ENCODE measurements at regions not wholly inside any gene's neighbourhood (a gene's known extent, or its start where the extent isn't known, plus 50 kb on each side); places are given as distances from the start of the nearest gene placed in this dataset.

GRCh38 chr19:32138416-32138815 is 207.0 kb upstream of the ZNF507 start:
- DNase-seq, result no peak

DNA sequence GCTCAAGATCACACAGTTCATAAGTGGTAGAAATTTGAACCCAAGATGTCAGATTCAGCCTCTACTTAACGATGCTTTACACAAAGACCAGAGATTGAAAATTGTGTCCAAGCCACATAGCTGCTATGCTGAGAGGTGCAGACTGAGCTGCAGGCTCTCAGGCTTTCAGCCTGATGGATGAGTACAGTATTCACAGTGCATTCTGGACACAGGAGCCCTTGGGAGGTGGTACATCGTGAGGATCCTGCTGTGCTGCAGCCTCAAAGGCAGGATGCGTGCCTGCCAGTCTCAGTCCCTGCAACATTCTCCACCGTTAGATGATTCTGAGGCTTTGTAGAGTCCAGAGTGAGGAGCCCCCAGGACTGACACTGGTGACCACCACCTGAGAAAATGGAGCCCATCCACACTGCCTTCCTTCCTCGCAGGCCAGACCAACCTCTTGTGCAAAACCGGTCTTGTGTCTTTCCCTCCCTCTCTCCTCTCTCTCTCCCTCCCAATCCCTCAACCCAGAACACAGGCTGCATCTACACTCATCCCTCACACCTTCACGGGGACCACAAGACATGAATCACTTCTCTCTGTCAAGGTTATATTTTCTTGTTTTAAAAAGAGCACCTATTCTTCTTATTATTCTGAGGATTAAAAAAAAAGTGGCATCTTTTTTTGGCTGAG is 203.4 kb upstream of the ZNF507 start:
- DNase-seq, result no peak

DNA sequence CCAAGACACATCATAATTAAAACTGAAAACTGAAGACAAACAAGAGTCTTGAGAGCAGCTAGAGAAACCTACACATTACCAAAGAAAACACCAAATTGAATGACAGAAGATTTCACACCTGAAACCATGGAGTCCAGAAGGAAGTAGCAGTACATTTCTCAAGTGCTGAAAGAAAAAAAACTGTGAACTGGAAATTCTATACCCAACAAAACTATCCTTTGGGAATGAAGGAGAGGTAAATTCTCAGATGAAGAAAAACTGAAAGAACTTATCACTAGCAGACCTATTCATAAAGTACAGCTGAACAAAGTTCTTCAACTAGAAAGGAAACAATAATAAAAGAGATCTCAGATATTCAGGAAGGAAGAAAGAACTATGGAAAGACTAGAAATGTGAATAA is 198.7 kb upstream of the ZNF507 start:
- DNase-seq, result no peak

- no peak for DNase-seq
Observed at GRCh38 chr19:32150605-32151004, 194.8 kb upstream of the ZNF507 start.

GRCh38 chr19:32154418-32154817 is 191.0 kb upstream of the ZNF507 start:
- DNase-seq, result no peak

GRCh38 chr19:32164384-32164992 is 180.9 kb upstream of the ZNF507 start:
- no peak for DNase-seq

DNA sequence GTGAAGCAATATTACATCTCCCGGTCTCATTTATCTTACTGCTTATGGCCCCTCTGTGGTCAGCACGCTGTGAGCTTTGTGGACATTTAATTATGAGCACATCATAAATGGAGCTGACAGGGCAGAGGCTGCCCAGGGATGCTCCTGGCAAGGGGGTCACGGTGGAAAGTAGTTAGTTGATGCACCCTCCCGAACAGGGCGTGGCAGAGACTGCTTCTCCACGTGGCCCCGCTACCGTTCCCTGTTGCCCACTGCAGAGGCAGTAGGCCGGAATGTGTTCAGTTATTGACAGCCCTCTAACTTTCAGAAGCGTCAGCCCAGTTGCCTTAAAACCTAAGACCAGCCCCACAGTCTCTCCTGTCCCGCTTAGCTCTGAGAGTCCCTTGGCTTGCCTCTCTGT is 180.3 kb upstream of the ZNF507 start:
- no peak for DNase-seq

DNA sequence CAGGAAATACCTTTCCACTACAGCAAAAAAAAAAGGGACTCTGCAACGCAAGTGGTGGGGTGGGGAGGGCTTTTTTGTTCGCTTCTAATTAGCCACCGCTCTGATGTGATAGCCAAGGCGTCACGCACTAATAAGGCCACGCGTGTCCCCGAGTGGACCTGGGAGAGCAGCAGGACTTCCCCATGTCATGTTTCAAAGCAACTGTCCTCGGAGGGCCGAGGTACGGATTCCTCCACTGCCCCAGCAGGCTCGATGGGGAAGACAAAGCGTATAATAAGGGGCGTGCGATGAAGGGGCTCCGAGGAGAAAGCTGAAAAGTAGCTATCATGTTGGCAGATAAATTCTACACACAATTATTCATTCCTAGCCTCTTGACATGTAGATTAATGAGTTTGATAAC is 179.7 kb upstream of the ZNF507 start:
- DNase-seq, result no peak

DNA sequence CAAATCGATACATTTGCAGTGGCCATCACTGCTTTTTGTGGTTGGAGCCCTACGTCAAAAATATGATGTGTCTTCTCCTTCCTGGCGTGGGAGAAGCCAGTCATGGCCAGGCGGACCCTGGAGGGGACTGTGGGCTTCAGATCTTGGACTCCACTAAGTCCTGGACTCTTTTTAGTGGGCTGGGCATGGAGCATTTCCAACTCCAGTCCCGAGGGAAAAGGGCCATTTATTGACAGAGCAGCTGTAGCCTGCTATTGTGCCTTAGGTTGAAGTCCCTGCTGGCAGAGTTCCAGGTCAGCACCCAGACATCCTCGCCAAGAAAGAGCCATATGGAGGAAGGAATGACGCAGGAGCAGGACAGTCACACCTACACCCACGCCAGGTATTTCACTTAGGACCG is 179.2 kb upstream of the ZNF507 start:
- DNase-seq, result no peak

DNA sequence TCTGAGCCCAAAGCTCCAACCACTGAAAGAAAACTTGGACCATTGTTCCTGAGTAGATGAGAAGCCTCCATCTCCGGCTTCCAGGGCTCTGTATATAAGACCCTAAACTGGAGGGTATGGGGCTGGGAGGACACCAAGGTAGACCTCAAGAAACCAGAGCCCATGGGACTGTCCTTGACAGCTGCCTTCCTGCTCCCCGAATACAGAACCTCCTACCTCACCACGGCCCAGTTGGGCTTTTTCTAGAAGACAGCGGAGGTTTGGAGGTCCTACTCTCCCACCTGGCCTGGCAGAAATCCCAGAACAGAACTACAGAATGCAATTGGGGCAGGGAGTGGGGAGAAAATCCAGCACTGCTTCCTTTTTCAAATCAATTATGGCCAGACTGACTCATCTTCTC is 177.3 kb upstream of the ZNF507 start:
- DNase-seq, result no peak

GRCh38 chr19:32168606-32169005 is 176.8 kb upstream of the ZNF507 start:
- DNase-seq, result no peak

GRCh38 chr19:32171719-32172151 is 173.7 kb upstream of the ZNF507 start:
- DNase-seq, result no peak

DNA sequence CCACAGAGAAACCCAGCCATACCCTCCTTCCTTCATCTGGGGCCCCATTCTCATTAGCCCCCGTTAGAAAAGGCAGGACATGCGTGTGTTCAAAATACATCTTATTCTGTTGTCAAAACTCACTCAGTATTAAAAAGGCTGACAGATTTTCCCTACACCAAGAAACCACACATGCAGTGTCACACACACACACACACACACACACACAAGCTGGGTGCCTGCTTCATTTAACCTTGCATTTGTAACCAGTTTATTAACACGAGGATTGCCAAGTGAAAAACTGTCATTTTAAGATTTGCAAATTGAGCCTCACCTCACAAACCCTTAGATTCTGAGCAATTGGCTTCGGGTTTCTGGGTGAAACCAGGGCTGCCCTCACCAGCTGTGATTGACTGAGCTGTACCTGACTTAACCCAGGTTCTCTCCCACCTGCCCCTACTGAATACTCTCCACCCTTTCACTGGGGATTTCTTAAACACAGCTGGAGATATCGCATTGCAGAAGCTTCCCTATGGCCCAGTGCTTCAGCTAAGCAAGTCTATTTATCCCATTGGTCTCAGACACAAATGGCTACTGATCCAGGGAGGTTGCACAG is 172.7 kb upstream of the ZNF507 start:
- DNase-seq, result no peak

GRCh38 chr19:32173836-32174235 is 171.6 kb upstream of the ZNF507 start:
- DNase-seq, result no peak

- DNase-seq, result no peak
Observed at GRCh38 chr19:32174386-32175113, 170.9 kb upstream of the ZNF507 start.

GRCh38 chr19:32176591-32176990 is 168.8 kb upstream of the ZNF507 start:
- DNase-seq, result no peak

DNA sequence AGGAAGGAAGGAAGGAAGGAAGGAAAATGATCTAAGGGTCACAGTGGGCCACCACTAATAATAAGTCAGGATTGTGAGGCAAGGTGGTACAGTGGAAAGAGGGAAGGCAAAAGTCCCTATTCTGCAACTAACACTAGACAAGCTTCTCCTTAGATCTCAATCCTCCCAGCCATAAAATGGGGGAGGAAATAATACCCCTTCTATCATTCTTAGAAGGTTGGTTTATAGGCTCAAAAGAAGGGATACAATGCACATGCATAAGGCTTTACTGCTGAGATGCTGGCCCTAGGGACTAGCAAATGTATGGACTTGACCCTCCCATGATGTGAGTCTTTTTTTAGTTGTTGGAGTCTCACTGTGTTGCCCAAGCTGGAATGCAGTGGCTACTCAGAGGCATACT is 167.7 kb upstream of the ZNF507 start:
- no peak for DNase-seq

GRCh38 chr19:32178401-32178800 is 167.0 kb upstream of the ZNF507 start:
- no peak for DNase-seq

DNA sequence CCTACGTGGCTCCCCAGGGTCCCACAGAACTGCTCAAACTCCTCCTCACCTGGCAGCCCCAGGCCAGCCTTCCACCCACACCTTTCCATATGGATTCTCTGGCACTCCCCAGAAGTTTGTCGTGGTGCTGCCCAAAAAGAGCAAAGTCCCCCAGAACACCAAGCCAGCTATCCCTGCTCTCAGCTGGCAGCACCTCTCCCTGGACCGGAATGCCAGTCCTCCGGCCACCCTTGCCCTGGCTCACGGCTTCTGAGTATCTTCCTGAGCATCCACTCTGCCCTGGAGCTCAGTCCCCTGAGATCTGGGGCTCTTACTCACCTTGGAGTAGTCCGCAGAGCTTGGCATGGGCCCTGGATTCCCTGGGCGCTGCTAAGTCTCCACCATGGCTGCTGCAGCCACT is 166.5 kb upstream of the ZNF507 start:
- no peak for DNase-seq

GRCh38 chr19:32181216-32181920 is 164.0 kb upstream of the ZNF507 start:
- no peak for DNase-seq

DNA sequence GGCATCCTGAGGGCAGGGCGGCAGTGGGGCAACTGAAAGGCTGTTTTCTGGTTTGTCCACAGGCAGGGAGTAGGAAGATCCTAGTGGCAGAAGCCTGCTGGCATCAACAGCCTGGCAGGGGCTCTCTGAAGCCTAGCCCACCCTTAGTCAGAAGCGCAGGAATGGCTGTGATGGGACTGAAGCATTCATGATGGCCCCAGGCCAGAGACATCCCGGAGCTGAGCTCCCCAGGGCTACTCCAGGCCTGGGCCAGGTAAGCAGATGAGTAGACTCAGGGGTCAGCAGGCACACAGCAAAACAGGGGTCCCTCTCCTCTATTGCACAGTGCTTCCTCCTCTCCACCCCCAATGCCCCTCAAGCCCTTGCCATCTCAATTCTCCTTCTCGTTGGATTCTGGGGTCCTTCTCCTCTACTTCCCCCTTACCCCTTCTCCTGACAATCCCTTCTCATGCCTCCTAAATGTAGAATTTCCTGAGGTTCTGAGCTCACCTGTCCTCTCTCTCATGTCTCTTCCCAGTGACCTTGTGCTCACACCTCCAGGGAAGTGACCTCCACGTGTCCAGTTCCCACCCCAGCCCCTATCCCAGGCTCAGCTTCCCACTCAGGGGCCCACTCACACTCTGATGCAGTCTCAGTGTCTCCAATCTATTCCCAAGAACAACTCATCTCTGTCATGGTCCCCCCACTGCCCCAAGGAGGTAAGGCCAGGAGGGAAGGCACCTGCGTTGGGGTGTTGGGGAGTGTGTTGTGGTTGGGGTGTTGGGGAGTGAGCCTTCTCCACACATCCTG is 158.7 kb upstream of the ZNF507 start:
- no peak for DNase-seq

GRCh38 chr19:32188921-32189320 is 156.5 kb upstream of the ZNF507 start:
- DNase-seq, result no peak

Measured in central memory CD4-positive, alpha-beta T cell (primary cell).